ENCODE measurements at regions not wholly inside any gene's neighbourhood (a gene's known extent, or its start where the extent isn't known, plus 50 kb on each side); places are given as distances from the start of the nearest gene placed in this dataset.
A peak's percentile ranks its signal among the peaks of the same experiment; 100 is the strongest.

DNA sequence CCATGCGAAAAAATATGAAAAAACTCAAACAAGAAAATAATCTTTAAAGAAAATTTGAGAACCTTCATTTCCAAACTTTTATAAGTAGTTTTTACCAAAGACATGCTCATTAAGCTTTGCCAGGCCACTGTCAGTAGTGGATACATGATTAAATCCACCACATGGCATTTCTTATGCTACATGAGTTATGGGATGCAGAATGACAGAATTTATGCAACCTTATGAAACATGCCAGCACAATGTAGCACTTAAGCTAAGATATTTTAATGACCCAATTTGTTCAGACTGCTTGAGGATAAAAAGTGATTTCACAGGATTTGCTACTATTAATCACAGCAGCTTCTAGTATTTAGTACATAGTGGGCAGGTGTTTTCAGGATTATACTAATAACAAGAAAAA is 123.3 kb downstream of the ATP23 start:
- no peak overlapping the region for H3K4me2 ChIP-seq
- no peaks in the 10 kb centered on the region for H3K36me3 ChIP-seq
- H4K20me1 ChIP-seq = no peaks in the 10 kb centered on the region
- no peak overlapping the region for H3K4me3 ChIP-seq
- H3K27ac ChIP-seq = no peak overlapping the region
- H3K9me3 ChIP-seq (replicated peaks in 1 of 11) = peaks cover 0 to 15% (median 0%) of the 10 kb centered on the region in 11 experiments; a peak in 4 of 22 replicates
- no peak for TF ChIP-seq Cebpa-rat (IDR thresholded peaks at IDR 0.05)
- peaks cover 0 to 7% (median 0%) of the 10 kb centered on the region in 10 experiments; a peak in 6 of 20 replicates for H3K4me1 ChIP-seq
- H3K9ac ChIP-seq = no peak overlapping the region
- H3K27me3 ChIP-seq = no peaks in the 10 kb centered on the region

DNA sequence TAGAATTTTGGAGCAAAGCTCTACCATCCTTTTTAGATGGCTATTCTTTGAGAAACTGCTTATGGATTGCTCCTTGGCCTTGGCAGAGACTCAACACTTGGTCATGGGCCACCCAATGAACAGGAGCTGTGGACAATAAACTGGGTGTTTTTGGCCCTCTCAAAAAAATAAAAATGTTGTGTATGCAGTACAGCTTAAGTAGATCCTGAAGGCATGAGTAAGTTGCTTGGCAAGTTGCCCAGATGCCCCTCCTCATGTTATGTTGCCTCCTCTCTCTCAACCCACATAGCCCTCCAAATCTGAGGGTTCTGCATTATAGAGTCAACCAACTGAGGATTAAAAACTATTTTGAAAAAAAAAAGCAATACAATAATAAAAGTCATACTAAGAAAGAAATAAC is 124.9 kb downstream of the ATP23 start:
- H3K9me3 ChIP-seq (replicated peaks in 1 of 11) = peaks cover 0 to 15% (median 0%) of the 10 kb centered on the region in 11 experiments; a peak in 4 of 22 replicates
- H3K36me3 ChIP-seq = no peaks in the 10 kb centered on the region
- no peaks in the 10 kb centered on the region for H3K27me3 ChIP-seq
- H3K27ac ChIP-seq = no peak overlapping the region
- H3K9ac ChIP-seq = no peak overlapping the region
- H3K4me1 ChIP-seq = peaks cover 0 to 17% (median 0%) of the 10 kb centered on the region in 10 experiments; a peak in 6 of 20 replicates
- no peak overlapping the region for H3K4me2 ChIP-seq
- H3K4me3 ChIP-seq = no peak overlapping the region
- TF ChIP-seq Cebpa-rat (IDR thresholded peaks at IDR 0.05) = no peak
- no peaks in the 10 kb centered on the region for H4K20me1 ChIP-seq

DNA sequence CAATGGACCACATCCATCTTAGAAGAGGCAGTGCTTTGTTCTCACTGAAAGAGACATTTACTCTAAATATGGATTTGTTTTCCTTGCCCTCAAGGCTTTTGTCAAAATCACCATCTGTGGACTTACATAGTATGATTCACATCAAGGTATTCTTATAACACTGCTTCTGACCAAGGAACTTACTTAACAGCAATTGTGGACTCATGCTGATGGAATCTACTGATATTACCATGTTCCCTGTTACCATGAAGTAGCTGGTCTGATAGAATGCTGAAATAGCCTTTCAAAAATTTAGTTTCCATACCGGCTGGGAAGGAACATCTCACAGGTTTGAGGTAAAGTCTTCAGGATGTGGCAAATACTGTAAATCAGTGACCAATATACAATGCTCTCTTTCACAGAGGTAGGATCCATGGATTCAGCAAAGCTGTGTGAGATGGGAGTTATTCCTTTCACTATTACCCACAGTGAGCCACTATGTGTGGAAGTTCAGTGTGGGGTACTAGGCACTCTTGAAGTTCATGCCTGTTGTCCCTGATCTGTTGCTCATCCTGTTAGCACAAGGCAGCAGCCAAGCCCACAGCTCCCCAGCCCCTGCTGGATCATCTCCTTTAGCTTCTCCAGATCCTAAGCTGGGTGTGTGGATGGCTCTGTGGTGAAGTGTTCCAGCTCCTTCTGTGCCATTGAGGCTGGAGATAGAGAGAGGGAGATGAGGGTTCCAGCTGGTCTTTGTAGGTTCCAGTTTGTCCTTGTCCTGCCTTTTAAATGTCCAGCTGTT is 126.4 kb downstream of the ATP23 start:
- H3K9ac ChIP-seq = no peak overlapping the region
- peaks cover 0 to 17% (median 0%) of the 10 kb centered on the region in 10 experiments; a peak in 6 of 20 replicates for H3K4me1 ChIP-seq
- H3K36me3 ChIP-seq = no peaks in the 10 kb centered on the region
- H3K9me3 ChIP-seq (replicated peaks in 1 of 11) = peaks cover 0 to 15% (median 0%) of the 10 kb centered on the region in 11 experiments; a peak in 4 of 22 replicates
- H4K20me1 ChIP-seq = no peaks in the 10 kb centered on the region
- H3K4me3 ChIP-seq = no peak overlapping the region
- no peaks in the 10 kb centered on the region for H3K27me3 ChIP-seq
- no peak for TF ChIP-seq Cebpa-rat (IDR thresholded peaks at IDR 0.05)
- H3K4me2 ChIP-seq = no peak overlapping the region
- no peak overlapping the region for H3K27ac ChIP-seq

DNA sequence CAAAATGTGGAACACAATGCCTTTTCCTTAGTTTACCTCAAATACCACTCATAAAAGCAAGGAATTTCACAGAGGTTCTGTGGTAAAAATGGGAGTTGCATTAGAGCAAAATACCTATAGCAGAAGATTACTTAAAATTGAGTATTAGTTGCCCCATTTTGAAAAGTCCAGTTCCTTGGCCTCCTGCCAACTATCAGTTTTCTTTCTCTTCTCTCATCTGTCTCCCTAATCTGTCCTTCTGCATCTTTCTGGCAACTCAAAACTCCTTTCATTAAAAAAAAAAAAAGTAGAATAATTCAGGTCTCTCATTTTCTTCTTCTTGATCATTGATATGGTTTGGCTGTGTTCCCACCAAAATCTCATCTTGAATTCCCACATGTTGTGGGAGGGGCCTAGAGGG is 127.3 kb downstream of the ATP23 start:
- no peak overlapping the region for H3K4me2 ChIP-seq
- H3K27me3 ChIP-seq = no peaks in the 10 kb centered on the region
- H3K27ac ChIP-seq = no peak overlapping the region
- no peak for TF ChIP-seq Cebpa-rat (IDR thresholded peaks at IDR 0.05)
- no peak overlapping the region for H3K9ac ChIP-seq
- H3K4me3 ChIP-seq = no peak overlapping the region
- no peaks in the 10 kb centered on the region for H3K36me3 ChIP-seq
- H3K9me3 ChIP-seq (replicated peaks in 1 of 11) = peaks cover 0 to 15% (median 0%) of the 10 kb centered on the region in 11 experiments; a peak in 4 of 22 replicates
- H4K20me1 ChIP-seq = no peaks in the 10 kb centered on the region
- H3K4me1 ChIP-seq = peaks cover 0 to 17% (median 0%) of the 10 kb centered on the region in 10 experiments; a peak in 6 of 20 replicates

DNA sequence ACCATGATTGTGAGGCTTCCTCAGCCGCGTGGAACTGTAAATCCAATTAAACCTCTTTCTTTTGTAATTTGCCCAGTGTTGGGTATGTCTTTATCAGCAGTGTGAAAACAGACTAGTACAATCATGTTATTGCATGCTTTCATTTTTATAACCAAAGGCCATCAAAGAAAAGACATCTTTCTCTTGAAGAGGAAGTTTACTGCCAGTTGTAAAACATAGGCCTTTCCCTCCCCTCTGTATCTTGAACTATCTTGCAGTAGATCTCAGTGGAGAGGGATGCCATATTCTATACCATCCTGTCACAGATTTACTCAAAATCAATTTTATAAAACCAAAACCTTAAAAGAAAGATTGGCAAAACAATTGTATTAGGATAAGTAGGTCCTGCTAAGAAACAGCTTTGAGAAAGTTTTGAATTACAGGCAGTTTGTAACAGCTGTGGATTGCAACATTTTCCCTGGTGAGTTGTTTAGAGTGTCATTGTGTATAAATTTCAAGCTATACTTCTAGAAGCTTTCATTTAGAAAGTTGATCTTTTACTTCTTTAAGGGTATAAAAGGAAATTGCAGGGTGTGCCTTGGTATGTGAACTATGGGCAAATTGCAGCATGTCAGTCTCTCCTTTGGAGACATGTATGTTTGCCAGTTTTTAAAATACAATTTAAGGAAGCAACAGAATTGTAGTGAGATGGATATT is 128.0 kb downstream of the ATP23 start:
- H3K4me3 ChIP-seq = no peak overlapping the region
- H3K9me3 ChIP-seq (replicated peaks in 1 of 11) = peaks cover 0 to 15% (median 0%) of the 10 kb centered on the region in 11 experiments; a peak in 4 of 22 replicates
- H3K9ac ChIP-seq = no peak overlapping the region
- H4K20me1 ChIP-seq = no peaks in the 10 kb centered on the region
- peaks cover 0 to 17% (median 0%) of the 10 kb centered on the region in 10 experiments; a peak in 6 of 20 replicates for H3K4me1 ChIP-seq
- H3K27me3 ChIP-seq = no peaks in the 10 kb centered on the region
- no peak for TF ChIP-seq Cebpa-rat (IDR thresholded peaks at IDR 0.05)
- peak overlapping the region in 2 of 11 experiments; percentile 3 to 47; a peak in 3 of 22 replicates for H3K4me2 ChIP-seq
- H3K36me3 ChIP-seq = no peaks in the 10 kb centered on the region
- H3K27ac ChIP-seq = no peak overlapping the region

DNA sequence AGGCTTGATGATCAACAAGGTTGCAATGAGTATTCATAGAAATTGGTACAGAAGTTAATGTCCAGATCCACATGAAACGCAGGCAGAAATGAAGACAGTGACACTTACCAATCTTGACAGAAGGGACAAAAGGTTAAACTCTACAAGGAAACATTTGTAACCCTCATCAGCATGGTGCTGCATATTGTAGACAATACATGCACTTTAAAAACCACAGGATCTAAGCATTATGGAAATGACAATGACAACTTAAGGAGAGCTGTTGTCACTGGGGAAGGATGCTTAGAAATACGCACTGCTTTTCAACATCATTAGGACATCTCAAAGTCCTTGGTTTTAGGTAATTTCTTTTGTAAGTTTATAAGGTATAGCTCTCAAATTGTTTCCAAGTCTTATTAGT is 130.6 kb downstream of the ATP23 start:
- no peak overlapping the region for H3K9ac ChIP-seq
- no peaks in the 10 kb centered on the region for H3K27me3 ChIP-seq
- TF ChIP-seq Cebpa-rat (IDR thresholded peaks at IDR 0.05) = no peak
- H4K20me1 ChIP-seq = no peaks in the 10 kb centered on the region
- H3K4me2 ChIP-seq = no peak overlapping the region
- H3K27ac ChIP-seq = no peak overlapping the region
- H3K36me3 ChIP-seq = no peaks in the 10 kb centered on the region
- peaks cover 0 to 14% (median 0%) of the 10 kb centered on the region in 11 experiments; a peak in 4 of 22 replicates for H3K9me3 ChIP-seq (replicated peaks in 1 of 11)
- peaks cover 0 to 17% (median 0%) of the 10 kb centered on the region in 10 experiments; a peak in 5 of 20 replicates for H3K4me1 ChIP-seq
- H3K4me3 ChIP-seq = no peak overlapping the region

DNA sequence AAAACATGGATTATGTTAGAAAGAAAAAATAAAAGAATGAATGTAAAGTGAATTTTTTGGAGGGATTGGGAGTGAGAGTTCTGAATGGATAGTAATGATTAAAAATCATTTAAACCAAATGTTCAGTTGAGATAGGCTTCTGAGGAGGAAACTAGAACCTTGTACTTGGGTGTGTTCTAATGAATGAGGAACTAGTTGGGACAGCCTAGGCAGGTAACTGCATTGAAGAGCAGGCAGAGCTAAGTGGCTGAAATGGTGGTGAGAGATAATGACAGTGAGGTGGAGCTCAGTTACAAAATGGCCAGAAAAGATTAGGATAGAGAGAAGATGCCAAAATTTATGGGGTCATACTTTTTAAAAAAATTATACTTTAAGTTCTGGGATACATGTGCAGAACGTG is 132.9 kb downstream of the ATP23 start:
- no peak for TF ChIP-seq Cebpa-rat (IDR thresholded peaks at IDR 0.05)
- Histone ChIP-seq H3K4me3 (no peak overlapping the region), H3K4me2 (no peak overlapping the region), H3K27me3 (no peaks in the 10 kb centered on the region), H3K27ac (no peak overlapping the region), H4K20me1 (no peaks in the 10 kb centered on the region), H3K9ac (no peak overlapping the region), H3K36me3 (no peaks in the 10 kb centered on the region), H3K9me3 (replicated peaks in 1 of 11) (no peaks in the 10 kb centered on the region), H3K4me1 (peaks cover 0 to 15% (median 0%) of the 10 kb centered on the region in 10 experiments; a peak in 5 of 20 replicates)

DNA sequence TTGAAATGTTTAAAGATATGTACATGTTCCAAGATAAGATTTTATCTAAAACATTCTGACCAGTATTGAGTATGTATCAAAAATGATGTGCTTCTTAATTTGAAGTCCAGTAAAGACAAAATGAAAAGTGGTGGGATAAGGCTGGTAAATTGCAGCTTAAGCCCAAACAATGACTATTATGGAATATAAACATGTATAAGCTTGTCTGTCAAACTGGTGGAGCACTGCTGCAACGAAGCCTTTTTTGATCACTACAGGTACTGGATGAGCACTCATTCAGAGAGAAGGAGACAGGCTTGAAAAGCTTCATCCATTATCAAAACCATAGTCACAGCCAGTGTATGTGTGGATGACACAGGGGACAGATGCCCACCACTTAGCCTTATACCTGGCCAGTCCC is 138.4 kb downstream of the ATP23 start:
- no peaks in the 10 kb centered on the region for H3K9me3 ChIP-seq (replicated peaks in 1 of 11)
- no peaks in the 10 kb centered on the region for H3K36me3 ChIP-seq
- no peaks in the 10 kb centered on the region for H4K20me1 ChIP-seq
- H3K9ac ChIP-seq = no peak overlapping the region
- no peak overlapping the region for H3K27ac ChIP-seq
- no peaks in the 10 kb centered on the region for H3K27me3 ChIP-seq
- no peak overlapping the region for H3K4me3 ChIP-seq
- H3K4me1 ChIP-seq = no peaks in the 10 kb centered on the region
- H3K4me2 ChIP-seq = no peak overlapping the region
- TF ChIP-seq Cebpa-rat (IDR thresholded peaks at IDR 0.05) = no peak

DNA sequence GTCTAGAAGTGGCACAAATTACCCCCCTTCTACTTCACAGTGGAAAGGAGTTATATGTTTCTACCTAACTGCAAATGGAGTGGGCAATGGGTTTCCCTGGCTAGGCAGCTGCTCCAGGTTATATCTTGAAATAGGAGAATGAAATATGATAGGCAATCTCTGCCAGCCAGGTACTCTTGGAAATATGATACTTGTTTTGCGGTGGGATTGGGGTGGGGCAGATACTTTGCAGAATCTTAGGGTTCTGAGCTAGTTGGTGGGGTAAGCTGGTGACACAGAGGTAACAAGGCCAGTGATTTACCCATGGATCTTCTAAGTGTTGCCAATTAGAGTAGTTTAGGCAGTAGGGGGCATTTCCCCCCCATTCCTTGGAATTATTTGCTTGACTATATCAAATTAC is 140.1 kb downstream of the ATP23 start:
- no peaks in the 10 kb centered on the region for H3K27me3 ChIP-seq
- H4K20me1 ChIP-seq = no peaks in the 10 kb centered on the region
- H3K9ac ChIP-seq = no peak overlapping the region
- no peak overlapping the region for H3K4me2 ChIP-seq
- H3K4me1 ChIP-seq = no peaks in the 10 kb centered on the region
- H3K4me3 ChIP-seq = no peak overlapping the region
- no peak for TF ChIP-seq Cebpa-rat (IDR thresholded peaks at IDR 0.05)
- no peak overlapping the region for H3K27ac ChIP-seq
- no peaks in the 10 kb centered on the region for H3K36me3 ChIP-seq
- H3K9me3 ChIP-seq (replicated peaks in 1 of 11) = no peaks in the 10 kb centered on the region
